ENCODE measurements at regions not wholly inside any gene's neighbourhood (a gene's known extent, or its start where the extent isn't known, plus 50 kb on each side); places are given as distances from the start of the nearest gene placed in this dataset.
"Not testable (repeated sequence)": the region's sequence is repeated elsewhere in the genome, so short reads cannot be mapped to it uniquely, and the experiment has no call there.

DNA sequence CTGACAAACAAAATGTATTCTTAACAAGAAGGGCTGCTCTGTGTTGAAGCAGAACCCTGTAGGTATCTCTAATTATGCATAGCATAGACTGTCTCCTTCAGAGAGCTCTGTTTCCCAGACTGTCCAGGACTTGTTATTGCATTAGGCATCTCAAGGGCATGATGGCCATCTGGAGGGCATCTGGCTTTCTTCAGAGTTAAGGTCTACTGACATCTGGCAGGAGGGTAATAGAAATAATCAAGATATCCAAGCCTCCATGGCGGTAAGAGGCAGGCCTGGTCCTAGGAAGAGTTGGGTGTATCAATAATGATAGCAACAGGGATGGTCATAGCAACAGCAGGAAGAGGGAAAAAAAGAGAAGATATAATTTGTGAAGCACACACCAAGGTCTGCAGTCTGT lies 161.2 kb downstream of the TTC8 start:
- no peak for DNase-seq (ENCODE audit: low read depth)

GRCh38 chr14:88986146-88986841 lies 161.8 kb downstream of the TTC8 start:
- DNase-seq (ENCODE audit: low read depth) = no peak

GRCh38 chr14:88986908-88987307 lies 162.5 kb downstream of the TTC8 start:
- not testable (repeated sequence) for DNase-seq (ENCODE audit: low read depth)

- DNase-seq (ENCODE audit: low read depth) = no peak
These were observed 163.1 kb downstream of the TTC8 start for GRCh38 chr14:88987516-88987915.

DNA sequence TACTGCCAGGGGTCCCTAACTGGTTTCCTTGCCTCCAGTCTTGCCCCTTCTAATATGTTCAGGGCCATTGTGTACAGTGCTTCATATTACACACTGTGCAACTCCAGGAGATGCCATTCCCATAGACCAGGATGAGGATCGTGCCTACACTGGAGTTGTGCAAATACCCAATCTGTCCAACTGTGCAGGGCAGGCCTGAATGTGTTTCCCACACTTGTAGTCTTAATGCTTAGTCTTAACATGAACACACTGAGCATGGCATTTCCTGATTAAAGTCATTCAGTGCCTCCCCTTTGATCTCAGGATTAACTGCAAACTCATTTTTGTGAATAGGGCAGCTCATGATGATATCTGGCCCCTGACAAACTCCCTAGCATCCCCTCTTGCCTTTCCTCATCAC lies 165.5 kb downstream of the TTC8 start:
- no peak for DNase-seq (ENCODE audit: low read depth)

GRCh38 chr14:88990856-88991255 lies 166.4 kb downstream of the TTC8 start:
- DNase-seq (ENCODE audit: low read depth) = no peak

DNA sequence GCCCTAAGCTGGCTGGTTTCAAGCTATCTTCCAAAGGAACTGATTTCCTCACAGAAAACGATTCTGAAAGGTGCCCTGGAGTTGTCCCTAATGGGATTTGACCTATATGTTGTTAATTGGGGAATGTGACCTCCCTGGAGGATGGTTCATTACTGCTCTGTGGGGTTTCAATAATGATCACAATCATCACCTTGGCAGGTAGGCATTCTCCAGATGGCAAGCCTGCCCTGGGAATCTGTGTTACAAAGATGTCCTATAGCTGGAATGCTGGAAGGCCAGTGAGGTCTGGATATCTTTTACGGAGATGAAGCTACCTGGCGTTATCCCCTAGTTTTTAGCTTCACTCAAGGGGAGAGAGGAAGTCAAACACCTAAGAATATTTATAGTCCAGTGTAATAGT lies 167.6 kb downstream of the TTC8 start:
- no peak for DNase-seq (ENCODE audit: low read depth)

DNA sequence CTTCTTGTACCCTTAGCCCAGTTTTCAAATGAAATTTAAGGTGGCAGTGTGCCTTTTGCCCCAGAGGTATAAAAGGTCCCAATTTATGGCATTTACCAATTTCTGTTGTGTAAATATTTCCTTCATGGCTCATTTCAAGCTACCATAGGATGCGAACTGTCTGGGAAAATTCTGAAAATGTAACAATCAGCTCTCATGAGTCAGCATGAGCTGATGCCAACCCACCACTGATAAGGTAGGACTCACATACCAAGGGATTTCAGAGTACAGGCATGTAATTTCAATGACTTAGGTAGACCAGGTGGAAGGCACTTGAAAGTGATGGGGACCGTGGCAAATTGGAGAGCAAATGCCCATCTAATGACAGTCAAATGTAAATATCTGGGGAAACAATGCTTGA lies 169.5 kb downstream of the TTC8 start:
- no peak for DNase-seq (ENCODE audit: low read depth)

GRCh38 chr14:88995437-88996198 lies 171.2 kb downstream of the TTC8 start:
- DNase-seq (ENCODE audit: low read depth) = no peak

GRCh38 chr14:88998027-88998426 lies 173.6 kb downstream of the TTC8 start:
- DNase-seq (ENCODE audit: low read depth) = no peak

DNA sequence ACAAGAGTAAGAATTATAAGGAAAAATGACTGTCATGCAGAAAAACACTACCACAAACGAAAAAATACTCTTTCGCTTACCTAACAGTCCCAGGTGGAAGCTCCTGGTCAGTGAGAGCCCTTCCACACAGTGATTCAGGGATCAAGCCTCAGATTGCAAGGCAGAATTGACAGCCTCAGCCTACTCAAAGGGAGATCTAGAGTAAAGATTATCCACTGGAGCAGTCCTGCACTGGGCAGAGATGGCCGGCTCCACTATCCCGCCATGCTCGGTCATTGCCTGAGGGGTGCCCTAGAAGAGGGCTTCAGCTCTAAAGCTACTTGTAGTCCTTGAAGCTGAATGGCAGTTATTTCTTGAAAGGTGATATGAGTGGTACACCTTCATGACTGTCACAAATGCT lies 174.7 kb downstream of the TTC8 start:
- no peak for DNase-seq (ENCODE audit: low read depth)

- DNase-seq (ENCODE audit: low read depth) = no peak
These were observed 175.8 kb downstream of the TTC8 start for GRCh38 chr14:89000007-89000942.

GRCh38 chr14:89004166-89004565 lies 179.7 kb downstream of the TTC8 start:
- DNase-seq (ENCODE audit: low read depth) = no peak

DNA sequence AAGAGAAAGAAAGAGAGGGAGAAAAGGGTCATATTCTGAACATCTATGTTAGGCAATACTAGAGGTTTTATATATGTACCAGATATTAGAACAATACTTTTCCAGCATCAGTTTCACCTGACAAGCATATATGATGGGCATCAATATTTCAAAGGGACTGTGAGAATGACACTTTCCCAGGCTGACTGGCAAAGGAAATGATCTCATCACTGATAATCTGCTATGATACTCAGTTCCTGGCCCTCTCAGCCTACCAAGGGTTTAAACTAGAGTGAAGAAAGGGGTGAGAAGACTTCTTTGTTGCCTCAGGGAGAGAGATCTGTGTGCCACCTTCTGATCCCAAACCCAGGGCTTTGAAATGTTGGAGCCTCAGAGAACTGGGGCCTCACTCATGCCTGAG lies 183.5 kb downstream of the TTC8 start:
- DNase-seq (ENCODE audit: low read depth) = no peak

DNA sequence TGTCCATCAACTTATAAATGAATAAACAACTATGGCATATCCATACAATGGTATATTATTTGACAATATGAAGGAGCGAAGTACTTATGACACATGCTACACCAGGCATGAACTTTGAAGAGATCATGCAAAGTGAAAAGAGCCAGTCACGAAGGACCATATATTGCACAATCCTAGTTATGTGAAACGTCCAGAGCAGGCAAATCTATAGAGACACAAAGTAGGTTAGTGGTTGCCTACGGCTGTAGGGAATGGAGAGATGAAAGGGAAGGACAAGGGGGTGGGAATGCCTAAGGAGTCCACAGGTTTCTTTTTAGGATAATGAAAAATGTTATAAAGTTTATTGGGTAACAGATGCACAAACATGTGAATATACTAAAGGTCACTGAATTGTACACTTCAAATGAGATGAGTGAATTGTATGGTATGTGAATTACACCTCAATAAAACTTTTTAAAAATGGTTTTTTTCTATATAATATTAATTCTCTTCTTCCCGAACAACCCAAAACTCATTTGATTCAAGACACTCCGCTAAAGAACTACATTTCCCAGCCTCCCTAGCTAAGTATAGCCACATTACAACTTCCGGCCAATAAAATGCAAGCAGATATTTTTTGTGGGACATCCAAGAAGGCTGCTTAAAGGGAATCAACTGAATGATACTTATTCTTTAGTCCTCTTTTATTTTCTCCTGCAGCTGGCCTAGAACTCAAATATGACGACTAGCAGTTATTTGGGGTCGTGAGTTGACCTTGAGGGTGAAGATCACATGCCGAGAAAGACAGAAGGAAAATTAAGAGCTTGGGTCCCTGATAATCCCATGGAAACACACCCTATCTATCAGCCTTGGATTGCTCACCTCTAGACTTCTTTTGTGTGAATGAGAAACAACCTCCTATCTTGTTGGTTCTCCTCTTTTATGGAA lies 187.2 kb downstream of the TTC8 start:
- DNase-seq (ENCODE audit: low read depth) = no peak

DNA sequence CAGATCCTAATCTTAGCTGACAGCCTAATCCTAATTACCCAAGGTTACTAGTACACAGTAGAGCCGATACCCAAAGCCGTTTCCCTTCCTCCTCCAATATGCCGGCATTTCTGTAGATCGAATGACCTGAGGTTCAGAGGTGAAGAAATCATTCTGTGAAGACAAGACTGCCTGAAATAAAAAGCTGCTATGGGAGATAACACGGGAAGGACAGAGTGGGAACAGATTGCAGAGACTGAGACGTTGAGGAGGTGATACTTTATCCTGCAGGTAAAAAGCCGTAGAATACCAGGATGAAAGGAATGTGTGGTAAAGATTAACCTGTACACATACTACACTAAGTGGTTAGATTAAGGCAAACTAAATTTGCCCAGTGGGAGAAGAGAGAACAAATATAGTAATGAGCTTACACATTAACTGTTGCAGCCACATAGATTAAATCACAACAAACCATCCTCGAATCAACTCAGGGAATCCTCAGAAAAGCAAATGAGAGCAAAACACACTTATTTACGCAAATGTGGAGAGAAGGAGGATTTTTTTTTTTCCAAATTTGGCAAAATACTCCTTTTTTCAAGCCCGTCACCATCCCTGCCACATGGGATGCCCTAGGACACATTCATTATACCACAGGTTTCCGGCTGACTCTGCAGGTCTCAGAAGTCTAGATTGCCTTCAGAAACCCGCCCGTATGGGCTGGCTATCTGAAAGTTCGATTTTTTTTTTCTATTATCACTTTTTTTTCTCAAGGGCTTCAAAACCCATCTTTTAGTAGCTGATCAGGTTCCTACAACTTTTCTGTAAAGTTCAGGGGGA lies 188.0 kb downstream of the TTC8 start:
- no peak for DNase-seq (ENCODE audit: low read depth)

DNA sequence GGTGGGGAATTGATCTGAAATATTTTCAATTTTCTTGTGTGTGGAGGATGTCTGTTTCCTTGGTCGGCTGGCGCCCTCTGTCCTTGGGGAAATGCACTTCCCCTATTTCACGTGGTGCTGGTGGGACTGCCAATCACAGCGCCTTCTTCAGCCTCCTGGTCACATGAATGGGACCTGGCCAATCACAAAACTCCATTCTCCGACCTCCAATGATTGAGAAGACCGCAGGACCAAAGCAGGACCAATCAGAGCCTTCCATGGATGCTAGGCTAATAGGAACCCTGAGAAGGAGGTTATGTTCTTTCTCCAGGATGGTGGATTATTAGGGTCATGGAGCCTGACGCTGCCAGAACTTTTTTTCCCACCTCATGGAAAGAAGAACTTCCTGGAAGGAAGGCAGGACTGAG lies 188.7 kb downstream of the TTC8 start:
- no peak for DNase-seq (ENCODE audit: low read depth)

GRCh38 chr14:89013698-89014568 lies 189.5 kb downstream of the TTC8 start:
- no peak for DNase-seq (ENCODE audit: low read depth)

- no peak for DNase-seq (ENCODE audit: low read depth)
These were observed 190.1 kb downstream of the TTC8 start for GRCh38 chr14:89014569-89014850.

GRCh38 chr14:89015016-89015415 lies 190.6 kb downstream of the TTC8 start:
- DNase-seq (ENCODE audit: low read depth) = no peak
